ENCODE measurements at regions not wholly inside any gene's neighbourhood (a gene's known extent, or its start where the extent isn't known, plus 50 kb on each side); places are given as distances from the start of the nearest gene placed in this dataset.

- DNase-seq: no peak
Observed at GRCh38 chr6:98280492-98280891, 553.9 kb upstream of the POU3F2 start.

- no peak for DNase-seq
Observed at GRCh38 chr6:98286620-98287019, 547.8 kb upstream of the POU3F2 start.

GRCh38 chr6:98287876-98288275, 546.5 kb upstream of the POU3F2 start:
- no peak for DNase-seq

GRCh38 chr6:98292810-98293209, 541.6 kb upstream of the POU3F2 start:
- DNase-seq: no peak

- no peak for DNase-seq
Observed at GRCh38 chr6:98295515-98296175, 538.7 kb upstream of the POU3F2 start.

GRCh38 chr6:98308564-98308963, 525.8 kb upstream of the POU3F2 start:
- peak in 2 of 51 donors; percentile 2 to 15 for DNase-seq

DNA sequence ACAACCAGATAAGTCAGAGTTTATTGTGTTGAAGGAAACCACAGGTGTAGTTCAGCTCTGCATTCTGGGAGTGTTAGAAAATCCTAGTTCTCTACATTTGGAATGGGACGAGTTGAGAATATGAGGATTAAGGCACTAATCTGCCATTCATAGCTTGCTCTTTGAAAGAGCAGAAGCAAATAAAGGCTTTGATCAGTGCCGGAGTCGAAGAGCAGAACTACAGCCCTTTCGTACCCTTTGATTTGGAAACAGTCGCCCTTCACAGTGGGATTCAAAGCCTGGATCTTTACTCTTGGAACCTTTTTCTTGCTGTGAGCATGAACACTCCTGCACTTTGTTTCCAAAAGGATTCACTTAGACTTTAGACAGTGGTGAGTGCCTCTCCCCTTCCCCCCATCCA, 523.9 kb upstream of the POU3F2 start:
- no peak for DNase-seq

GRCh38 chr6:98323605-98324004, 510.8 kb upstream of the POU3F2 start:
- no peak for DNase-seq

DNA sequence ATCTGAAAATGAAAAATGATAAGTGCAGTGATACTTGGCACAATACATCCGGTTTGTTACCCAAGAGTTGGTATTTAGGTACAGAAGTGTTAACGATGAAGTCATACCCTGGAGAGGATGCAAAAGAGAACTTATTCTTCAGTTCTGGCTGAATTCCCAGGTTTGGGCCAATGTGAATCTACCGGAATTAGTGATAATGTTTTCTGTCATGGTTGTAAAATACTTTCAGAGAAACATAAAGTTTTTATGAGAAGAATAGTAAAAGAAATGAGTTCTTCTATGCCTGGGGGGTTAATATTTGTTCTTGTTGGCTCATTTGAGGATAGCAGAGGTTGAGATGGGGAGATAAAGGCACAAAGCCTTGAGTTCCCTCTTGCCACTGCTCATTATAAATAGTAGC, 509.9 kb upstream of the POU3F2 start:
- DNase-seq: peak in 3 of 51 donors; percentile 3 to 15 (median 3)

GRCh38 chr6:98325366-98325765, 509.0 kb upstream of the POU3F2 start:
- DNase-seq: no peak

GRCh38 chr6:98333273-98333672, 501.1 kb upstream of the POU3F2 start:
- no peak for DNase-seq

- no peak for DNase-seq
Observed at GRCh38 chr6:98335594-98335993, 498.8 kb upstream of the POU3F2 start.

DNA sequence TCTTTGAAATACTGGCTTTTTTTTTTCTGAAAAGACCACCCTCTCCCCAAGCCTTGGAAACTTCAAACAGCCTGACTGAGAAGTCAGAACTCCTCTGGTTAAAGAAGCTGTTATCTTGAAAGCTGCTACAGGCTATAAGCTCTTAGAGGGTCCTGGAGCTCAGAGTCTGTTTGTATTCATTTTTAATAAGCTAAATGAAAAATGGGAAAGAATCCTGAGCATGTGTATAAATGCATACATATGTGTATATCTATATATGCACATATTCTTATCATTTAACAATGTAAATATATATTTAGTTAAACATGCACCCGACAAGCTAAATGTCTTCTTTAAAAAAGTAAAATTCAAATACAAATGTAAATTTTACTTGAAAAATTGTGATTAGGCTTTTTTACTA, 494.9 kb upstream of the POU3F2 start:
- no peak for DNase-seq

GRCh38 chr6:98343004-98343403, 491.4 kb upstream of the POU3F2 start:
- DNase-seq: no peak

GRCh38 chr6:98343797-98344196, 490.6 kb upstream of the POU3F2 start:
- DNase-seq: no peak

DNA sequence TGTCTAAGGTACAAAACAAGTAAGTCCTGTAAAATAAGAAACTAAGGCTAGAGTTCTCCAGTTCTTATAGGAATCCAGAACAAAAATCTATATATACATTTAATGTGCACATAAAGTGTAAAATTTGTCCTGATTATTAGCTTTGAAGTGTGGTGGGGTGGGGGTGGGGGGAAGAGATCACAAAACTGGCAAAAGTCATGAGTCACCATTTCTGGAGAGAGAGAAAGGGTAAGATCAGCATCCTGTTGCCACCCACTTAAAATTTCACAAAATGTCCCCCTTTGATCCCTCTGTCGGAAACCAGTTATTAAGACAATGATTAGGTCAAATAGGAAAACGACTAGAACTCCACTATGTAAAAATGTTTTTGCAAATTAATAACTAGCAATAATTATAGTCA, 482.0 kb upstream of the POU3F2 start:
- DNase-seq: no peak

DNA sequence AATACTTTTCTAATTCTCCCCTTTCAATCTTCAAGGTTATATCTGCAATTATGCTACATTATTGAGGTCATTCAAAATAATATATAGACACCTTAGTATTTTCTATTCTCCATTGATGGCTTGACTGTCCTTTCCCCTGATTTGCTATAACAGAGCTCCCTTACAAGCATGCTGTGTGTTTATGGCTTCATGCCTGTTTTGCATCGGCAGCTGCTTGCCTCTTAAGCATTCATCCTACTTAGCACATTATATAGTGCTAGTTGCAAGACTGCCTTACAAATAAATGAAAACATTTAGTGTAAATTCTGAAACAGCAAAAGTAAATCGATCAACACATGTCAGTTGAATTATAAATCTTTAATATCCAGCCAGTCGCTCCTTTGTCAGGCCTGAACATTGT, 476.2 kb upstream of the POU3F2 start:
- DNase-seq: no peak

DNA sequence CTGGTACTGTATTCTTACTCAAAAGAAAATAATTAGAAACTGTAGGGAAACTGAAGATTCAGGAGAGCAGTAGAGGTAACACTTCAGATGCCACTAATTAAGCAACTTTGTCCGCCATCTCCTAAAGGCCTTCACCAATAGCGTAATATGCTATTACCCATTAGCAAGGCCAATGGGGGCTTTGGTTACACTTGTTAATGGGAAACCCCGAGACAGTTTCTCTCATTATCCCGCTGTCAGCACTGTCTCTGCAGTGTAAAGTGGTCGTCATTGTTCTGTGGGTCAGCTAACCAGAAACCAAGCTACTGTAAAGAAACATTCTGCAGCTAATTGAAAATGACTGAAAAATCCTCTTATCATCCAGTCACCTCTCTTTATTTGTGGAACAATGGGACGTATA, 468.0 kb upstream of the POU3F2 start:
- DNase-seq: no peak

DNA sequence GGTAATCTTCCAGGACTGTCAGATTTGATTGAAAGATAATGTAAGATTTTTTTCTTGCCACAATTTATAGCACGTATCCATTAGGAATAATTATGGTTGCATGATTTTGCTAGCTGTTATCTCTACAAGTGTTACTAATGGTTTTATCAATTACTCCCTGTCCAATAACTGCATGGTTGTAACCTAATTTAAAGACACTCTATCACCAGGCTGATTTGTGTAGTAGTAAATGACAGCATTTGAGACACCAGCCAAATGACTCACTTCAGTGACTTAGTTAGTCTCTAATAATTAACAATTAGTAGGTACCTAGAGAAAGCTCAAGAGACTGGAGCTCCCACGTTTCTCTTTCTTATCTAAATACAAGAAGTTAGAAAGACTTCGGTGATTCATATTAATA, 453.8 kb upstream of the POU3F2 start:
- no peak for DNase-seq

DNA sequence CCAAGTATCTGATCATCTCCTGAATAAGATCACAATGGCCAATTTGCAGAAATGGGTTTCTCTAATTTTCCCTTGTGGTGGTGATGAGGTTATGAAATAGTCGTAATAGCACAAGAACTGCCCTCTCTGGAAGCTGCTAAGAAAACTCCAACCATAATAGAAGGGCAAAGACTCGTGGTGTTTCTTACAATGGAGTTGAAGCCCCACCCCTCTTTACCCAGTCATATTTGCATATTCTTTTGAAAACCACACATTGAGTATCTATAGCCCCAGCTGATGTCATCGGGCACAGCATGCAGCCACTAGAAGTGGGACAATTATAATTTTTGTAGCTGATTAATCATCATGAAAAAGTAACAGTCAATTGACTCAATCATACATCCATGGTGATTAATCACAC, 452.1 kb upstream of the POU3F2 start:
- DNase-seq: no peak

DNA sequence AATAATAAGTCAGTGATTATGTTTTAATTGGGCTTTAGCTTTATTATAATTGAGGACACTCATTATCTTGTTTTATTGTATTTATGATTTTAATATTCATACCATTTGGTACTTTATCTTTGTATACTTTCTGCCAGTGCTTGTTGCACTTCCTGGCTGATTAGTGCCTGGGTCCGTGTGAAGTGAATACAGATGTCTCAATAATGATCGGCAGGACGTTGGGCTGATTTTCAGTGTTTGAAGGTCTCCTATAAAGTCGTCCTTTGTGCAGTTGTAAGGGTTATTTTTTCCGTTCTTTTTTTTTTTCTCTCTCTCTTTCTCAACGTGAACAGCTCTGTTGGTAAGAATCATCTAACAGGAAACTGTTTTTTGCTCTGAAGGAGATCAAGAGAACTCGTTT, 450.0 kb upstream of the POU3F2 start:
- peak in 1 of 51 donors; percentile 2 for DNase-seq

- DNase-seq: peak in 2 of 51 donors; percentile 3 to 42
Observed at GRCh38 chr6:98384801-98385200, 449.6 kb upstream of the POU3F2 start.

- no peak for DNase-seq
Observed at GRCh38 chr6:98395610-98396166, 438.7 kb upstream of the POU3F2 start.

GRCh38 chr6:98416027-98416426, 418.3 kb upstream of the POU3F2 start:
- DNase-seq: peak in 17 of 51 donors; percentile 0 to 55 (median 10)
